IPS DF 4.7 (cell line): ENCODE measurements at regions not wholly inside any gene's neighbourhood (a gene's known extent, or its start where the extent isn't known, plus 50 kb on each side); places are given as distances from the start of the nearest gene placed in this dataset.

Source experiments
- DNase-seq: peaks from one replicate; pipeline ENCODE4 v3.0.0-alpha.2; 2013; ENCODE audit warnings: low spot score; ENCODE audit errors: extremely low read depth

- no peak for DNase-seq
Measured at GRCh38 chr16:79269211-79269863, 331.2 kb downstream of the MAF start.

GRCh38 chr16:79267781-79268180, 332.8 kb downstream of the MAF start:
- no peak for DNase-seq

- no peak for DNase-seq
Measured at GRCh38 chr16:79267146-79267545, 333.4 kb downstream of the MAF start.

GRCh38 chr16:79265701-79266100, 334.8 kb downstream of the MAF start:
- no peak for DNase-seq

- DNase-seq = no peak
Measured at GRCh38 chr16:79265196-79265595, 335.3 kb downstream of the MAF start.

GRCh38 chr16:79264237-79265109, 336.1 kb downstream of the MAF start:
- DNase-seq = no peak

GRCh38 chr16:79263425-79263824, 337.1 kb downstream of the MAF start:
- DNase-seq = no peak
